HG03039 (cell line): ENCODE measurements at regions not wholly inside any gene's neighbourhood (a gene's known extent, or its start where the extent isn't known, plus 50 kb on each side); places are given as distances from the start of the nearest gene placed in this dataset.

Source experiments
- ATAC-seq: cut with Tn5 transposase; IDR thresholded peaks from one replicate; pipeline ENCODE4 v1.9.1; 2021; ENCODE audit warnings: mild to moderate bottlenecking, moderate library complexity; ENCODE audit not compliant: unreplicated experiment

- no peak for ATAC-seq
Measured at GRCh38 chr6:113464536-113464935, 392.6 kb upstream of the MARCKS start.

DNA sequence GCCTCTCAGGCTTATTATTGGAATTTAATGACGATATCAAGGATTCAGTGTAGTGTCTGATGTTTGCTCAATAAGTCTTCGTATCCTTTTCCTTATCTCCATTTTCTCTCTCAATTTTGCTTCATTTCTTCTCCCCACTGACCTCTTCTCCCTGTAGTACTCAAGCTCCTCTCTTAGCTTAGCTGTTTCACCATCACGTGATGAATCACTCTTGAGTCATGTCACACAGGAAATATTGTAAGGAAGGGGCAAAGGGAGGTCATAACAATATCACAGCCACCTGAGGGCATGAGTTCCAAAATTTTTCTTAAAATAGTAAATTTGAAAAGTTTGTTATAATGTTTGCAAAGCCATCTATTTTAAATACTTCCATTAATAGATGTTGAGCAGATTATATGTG, 392.2 kb upstream of the MARCKS start:
- ATAC-seq, result no peak

GRCh38 chr6:113466526-113466925, 390.6 kb upstream of the MARCKS start:
- no peak for ATAC-seq

- no peak for ATAC-seq
Measured at GRCh38 chr6:113475392-113475791, 381.8 kb upstream of the MARCKS start.

- ATAC-seq, result no peak
Measured at GRCh38 chr6:113476937-113477839, 380.0 kb upstream of the MARCKS start.

- no peak for ATAC-seq
Measured at GRCh38 chr6:113480616-113481015, 376.5 kb upstream of the MARCKS start.

DNA sequence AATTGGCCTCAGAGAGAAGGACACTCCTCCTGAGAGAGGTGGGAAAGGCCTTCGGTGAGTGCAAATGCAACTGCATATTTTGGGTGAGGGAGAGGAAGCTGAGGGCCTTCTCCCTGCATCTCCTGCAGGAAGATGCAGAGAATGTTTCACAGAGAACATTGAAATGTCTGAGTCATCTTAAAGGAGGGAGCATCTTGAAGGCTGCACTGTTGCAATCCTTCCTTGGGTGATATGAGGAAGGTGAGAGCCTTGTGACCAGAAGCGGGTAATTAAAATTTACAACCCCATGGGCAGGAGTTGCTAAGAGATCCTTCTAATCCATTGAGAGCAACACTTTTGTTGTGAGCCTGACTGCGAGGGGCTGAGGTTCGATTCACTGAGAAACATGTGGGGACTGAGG, 375.7 kb upstream of the MARCKS start:
- ATAC-seq, result no peak

- no peak for ATAC-seq
Measured at GRCh38 chr6:113481910-113482309, 375.2 kb upstream of the MARCKS start.

GRCh38 chr6:113482771-113483170, 374.4 kb upstream of the MARCKS start:
- ATAC-seq, result no peak

- ATAC-seq, result no peak
Measured at GRCh38 chr6:113486199-113486598, 370.9 kb upstream of the MARCKS start.

DNA sequence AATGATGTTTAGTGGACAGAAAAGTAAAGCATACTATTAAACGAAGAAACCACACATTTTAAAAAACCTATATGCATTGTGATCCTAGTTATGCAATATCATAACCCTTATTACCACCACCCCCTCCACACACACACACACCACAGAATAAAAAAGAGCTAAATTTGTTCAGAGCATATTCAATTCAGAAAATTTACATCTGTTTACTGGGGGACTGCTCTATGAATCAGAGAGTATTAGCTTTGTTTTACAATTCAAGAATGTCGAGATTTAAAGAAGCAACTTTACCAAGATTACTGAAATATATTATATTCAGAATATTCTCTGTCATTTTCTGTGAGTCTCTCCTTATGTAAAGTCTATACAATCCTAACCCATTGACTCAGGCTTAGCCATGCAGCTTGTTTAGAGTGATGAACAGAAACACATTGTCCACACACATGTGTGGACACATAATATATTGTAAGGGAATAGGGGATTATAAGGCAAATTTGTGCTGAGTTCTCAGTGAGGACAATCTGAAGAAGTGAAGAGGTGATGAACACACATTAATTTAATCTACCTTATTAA, 369.6 kb upstream of the MARCKS start:
- ATAC-seq, result no peak

- ATAC-seq, result no peak
Measured at GRCh38 chr6:113488061-113488460, 369.1 kb upstream of the MARCKS start.

- ATAC-seq, result no peak
Measured at GRCh38 chr6:113488812-113489685, 368.1 kb upstream of the MARCKS start.

GRCh38 chr6:113489952-113490746, 367.0 kb upstream of the MARCKS start:
- no peak for ATAC-seq

DNA sequence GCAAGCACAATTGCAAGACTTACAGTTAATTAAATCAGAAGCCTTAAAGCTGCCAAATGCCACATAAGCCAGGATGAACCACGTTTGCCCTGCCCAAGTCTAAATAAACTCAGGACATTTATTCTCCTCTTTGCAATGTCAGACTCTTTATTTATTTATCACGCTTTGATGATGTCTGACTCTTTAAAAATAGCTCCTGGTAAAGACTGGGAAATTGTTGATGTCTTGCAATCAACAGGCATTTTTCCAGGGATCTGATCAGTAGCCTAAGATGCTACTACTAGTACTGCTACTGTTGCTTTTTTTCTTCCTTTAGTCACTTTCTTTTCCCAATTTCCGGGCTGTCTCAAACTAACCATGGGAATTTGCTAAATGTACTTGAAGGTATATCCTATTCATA, 365.8 kb upstream of the MARCKS start:
- ATAC-seq, result no peak

DNA sequence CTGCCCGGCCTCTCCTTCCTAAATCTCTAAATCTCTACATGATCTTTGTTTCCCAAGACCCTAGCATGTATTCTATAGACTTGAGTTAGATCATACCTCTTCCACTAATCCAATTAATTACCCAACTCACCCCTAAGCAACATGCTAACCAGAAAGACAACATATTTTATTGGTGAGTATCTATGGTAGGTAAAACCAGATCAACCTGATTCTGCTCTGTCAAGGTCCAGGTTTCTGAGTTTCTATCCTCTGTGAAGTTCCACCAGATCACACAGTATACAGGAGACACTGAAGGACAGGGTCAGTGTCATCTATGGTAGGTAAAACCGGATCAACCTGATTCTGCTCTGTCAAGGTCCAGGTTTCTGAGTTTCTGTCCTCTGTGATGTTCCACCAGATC, 363.2 kb upstream of the MARCKS start:
- no peak for ATAC-seq

GRCh38 chr6:113495521-113495920, 361.6 kb upstream of the MARCKS start:
- ATAC-seq, result no peak

- ATAC-seq, result no peak
Measured at GRCh38 chr6:113496166-113496565, 361.0 kb upstream of the MARCKS start.

GRCh38 chr6:113500221-113500620, 356.9 kb upstream of the MARCKS start:
- ATAC-seq, result no peak

DNA sequence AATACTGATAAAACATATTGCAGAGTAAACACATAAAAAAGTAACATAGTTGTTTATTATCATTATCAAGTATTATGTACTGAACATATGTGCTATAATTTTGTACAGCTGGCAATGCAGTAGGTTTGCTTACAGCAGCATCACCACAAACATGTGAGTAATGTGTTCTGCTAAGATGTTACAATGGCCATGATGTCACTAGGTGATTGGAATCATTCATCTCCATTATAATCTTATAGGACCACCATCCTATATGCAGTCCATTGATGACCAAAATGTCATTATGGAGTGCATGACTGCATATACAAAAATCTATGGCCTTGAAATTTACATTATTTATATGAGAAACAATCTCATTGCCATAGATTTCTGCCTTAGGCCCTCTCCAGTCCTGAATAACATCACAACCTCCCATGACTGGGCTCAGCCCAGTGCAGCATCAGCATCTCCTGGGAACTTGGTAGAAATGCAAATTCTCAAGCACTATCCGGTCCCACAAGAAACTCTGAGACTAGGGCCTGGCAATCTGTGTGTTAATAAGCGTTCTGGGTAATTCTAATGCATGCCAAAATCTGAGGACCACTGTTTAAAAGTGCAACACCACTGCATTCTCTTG, 352.0 kb upstream of the MARCKS start:
- ATAC-seq, result no peak
